Prostate gland (tissue), 2 donors: ENCODE measurements at regions not wholly inside any gene's neighbourhood (a gene's known extent, or its start where the extent isn't known, plus 50 kb on each side); places are given as distances from the start of the nearest gene placed in this dataset.

Experiments
- DNase-seq: peaks from one replicate; pipeline ENCODE4 v3.0.0-alpha.2; 2019; ENCODE audit warnings: low spot score
- H3K27ac ChIP-seq, 2 donors: fragments of 200-600 bp; sonication (generic); 2 replicates each; pipeline ENCODE4 v1.5.1; 2017 to 2019
- H3K27me3 ChIP-seq: fragments of 200-600 bp; sonication (generic); replicated peaks from 2 replicates; pipeline ENCODE4 v1.5.1; 2019; ENCODE audit not compliant: insufficient read depth
- H3K36me3 ChIP-seq, 2 donors: fragments of 200-600 bp; sonication (generic); 1 replicate in 1 of 2; 2 replicates in 1 of 2; pipeline versions ENCODE4 v1.5.1 to v1.8.1; 2017 to 2019
- H3K4me1 ChIP-seq: fragments of 200-600 bp; sonication (generic); replicated peaks from 2 replicates; pipeline ENCODE4 v1.5.1; 2019
- H3K4me3 ChIP-seq, 2 donors: fragments of 200-600 bp; sonication (generic); 2 replicates each; pipeline ENCODE4 v1.5.1; 2017 to 2019
- H3K9me3 ChIP-seq: fragments of 200-600 bp; sonication (generic); 2 replicates; pipeline ENCODE4 v1.5.1; 2017
- POLR2A ChIP-seq: fragments of 450-650 bp; IDR thresholded peaks from one replicate; pipeline ENCODE4 v1.6.1; 2016; ENCODE audit warnings: antibody characterized with exemption, mild to moderate bottlenecking
- POLR2AphosphoS5 ChIP-seq: sonication (generic); formaldehyde crosslinking; IDR thresholded peaks from one replicate; pipeline ENCODE4 v1.6.1; 2017; ENCODE audit warnings: antibody characterized with exemption
- WGBS: methylation state at CpG from one replicate; pipeline ENCODE4 v1.1.5; 2018; 5-methylcytosine and 5-hydroxymethylcytosine counted together
- intact Hi-C: fragments of 100-400 bp; cut with DNase I; formaldehyde crosslinking; loops from one replicate; pipeline ENCODE4 v1.14.2; 2022
- TF ChIP-seq, protein P1 (sequence below), 4 experiments: fragments of 200-600 bp in 2 of 4; fragments of 450-650 bp in 2 of 4; sonication (generic) in 2 of 4; IDR thresholded peaks; 1 replicate in 3 of 4; 2 replicates in 1 of 4; pipeline ENCODE4 v1.5.1; 2016 to 2019; ENCODE audit warnings: antibody characterized with exemption in 4 of 4, mild to moderate bottlenecking in 2 of 4, moderate library complexity in 2 of 4

GRCh38 chr11:87429996-87430395 is 392.3 kb downstream of the TMEM135 start:
- H3K36me3 ChIP-seq: no peaks in the 10 kb centered on the region
- no peaks in the 10 kb centered on the region for H3K27me3 ChIP-seq
- no peaks in the 10 kb centered on the region for H3K9me3 ChIP-seq
- H3K4me3 ChIP-seq: no peak overlapping the region
- TF ChIP-seq POLR2AphosphoS5: no peak
- TF ChIP-seq, protein P1, sequence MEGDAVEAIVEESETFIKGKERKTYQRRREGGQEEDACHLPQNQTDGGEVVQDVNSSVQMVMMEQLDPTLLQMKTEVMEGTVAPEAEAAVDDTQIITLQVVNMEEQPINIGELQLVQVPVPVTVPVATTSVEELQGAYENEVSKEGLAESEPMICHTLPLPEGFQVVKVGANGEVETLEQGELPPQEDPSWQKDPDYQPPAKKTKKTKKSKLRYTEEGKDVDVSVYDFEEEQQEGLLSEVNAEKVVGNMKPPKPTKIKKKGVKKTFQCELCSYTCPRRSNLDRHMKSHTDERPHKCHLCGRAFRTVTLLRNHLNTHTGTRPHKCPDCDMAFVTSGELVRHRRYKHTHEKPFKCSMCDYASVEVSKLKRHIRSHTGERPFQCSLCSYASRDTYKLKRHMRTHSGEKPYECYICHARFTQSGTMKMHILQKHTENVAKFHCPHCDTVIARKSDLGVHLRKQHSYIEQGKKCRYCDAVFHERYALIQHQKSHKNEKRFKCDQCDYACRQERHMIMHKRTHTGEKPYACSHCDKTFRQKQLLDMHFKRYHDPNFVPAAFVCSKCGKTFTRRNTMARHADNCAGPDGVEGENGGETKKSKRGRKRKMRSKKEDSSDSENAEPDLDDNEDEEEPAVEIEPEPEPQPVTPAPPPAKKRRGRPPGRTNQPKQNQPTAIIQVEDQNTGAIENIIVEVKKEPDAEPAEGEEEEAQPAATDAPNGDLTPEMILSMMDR (IDR thresholded peaks at IDR 0.05): no peak
- no peak for TF ChIP-seq POLR2A
- intact Hi-C loops: loop anchor here (10.0 kb wide), 2 partner anchors 495 to 555 kb away; no protein-coding TSS in a partner anchor
- no peak for DNase-seq
- H3K27ac ChIP-seq: no peak overlapping the region
- 70% methylated on average over 3 of the region's 3 CpGs for WGBS
- H3K4me1 ChIP-seq: no peaks in the 10 kb centered on the region

- Histone ChIP-seq H3K9me3 (no peaks in the 10 kb centered on the region), H3K4me3 (no peak overlapping the region), H3K36me3 (no peaks in the 10 kb centered on the region), H3K4me1 (no peaks in the 10 kb centered on the region), H3K27me3 (no peaks in the 10 kb centered on the region), H3K27ac (no peak overlapping the region)
- TF ChIP-seq POLR2AphosphoS5: no peak
- TF ChIP-seq, protein P1 (IDR thresholded peaks at IDR 0.05): no peak
- intact Hi-C loops: loop anchor here (10.0 kb wide), 2 partner anchors 493 to 553 kb away; no protein-coding TSS in a partner anchor
- no peak for DNase-seq
- WGBS: 50% methylated on average over 1 of the region's 1 CpG
Observed at GRCh38 chr11:87428266-87428665, 390.5 kb downstream of the TMEM135 start.

GRCh38 chr11:87425943-87426342 is 388.2 kb downstream of the TMEM135 start:
- Histone ChIP-seq H3K27ac (no peak overlapping the region), H3K4me1 (no peaks in the 10 kb centered on the region), H3K4me3 (no peak overlapping the region), H3K36me3 (no peaks in the 10 kb centered on the region), H3K9me3 (no peaks in the 10 kb centered on the region), H3K27me3 (no peaks in the 10 kb centered on the region)
- intact Hi-C loops: loop anchor here (10.0 kb wide), 2 partner anchors 491 to 551 kb away; no protein-coding TSS in a partner anchor
- no peak for DNase-seq
- TF ChIP-seq POLR2AphosphoS5 (no peak), POLR2A (no peak)
- TF ChIP-seq, protein P1 (IDR thresholded peaks at IDR 0.05): no peak
- 95% methylated on average over 1 of the region's 1 CpG for WGBS

DNA sequence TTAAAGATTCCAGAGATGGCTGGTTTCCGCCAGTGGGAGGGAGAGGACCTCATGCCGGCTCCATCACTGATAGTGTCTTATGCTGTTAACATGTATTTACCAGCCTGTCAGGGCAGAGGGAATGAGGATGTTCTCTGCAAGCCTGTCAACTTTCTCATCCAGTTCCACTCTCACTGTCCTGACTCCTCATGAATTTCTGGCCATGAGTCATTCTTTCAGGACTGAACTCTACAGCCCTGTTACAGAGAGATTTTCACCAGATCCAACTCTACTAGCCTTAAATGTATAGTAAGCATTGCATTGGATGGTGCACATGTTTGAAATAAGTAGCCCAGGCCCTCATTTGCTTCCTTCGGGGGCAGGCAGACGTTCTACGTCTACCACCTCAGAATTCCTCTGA is 387.7 kb downstream of the TMEM135 start:
- WGBS: 92% methylated on average over 5 of the region's 5 CpGs
- Histone ChIP-seq H3K27me3 (no peaks in the 10 kb centered on the region), H3K27ac (no peak overlapping the region), H3K4me1 (no peaks in the 10 kb centered on the region), H3K4me3 (no peak overlapping the region), H3K36me3 (no peaks in the 10 kb centered on the region), H3K9me3 (no peaks in the 10 kb centered on the region)
- DNase-seq: no peak
- TF ChIP-seq POLR2A (no peak), POLR2AphosphoS5 (no peak)
- TF ChIP-seq, protein P1 (IDR thresholded peaks at IDR 0.05): no peak
- intact Hi-C loops: loop anchor here (10.0 kb wide), 2 partner anchors 491 to 551 kb away; no protein-coding TSS in a partner anchor

GRCh38 chr11:87423161-87423560 is 385.4 kb downstream of the TMEM135 start:
- Histone ChIP-seq H3K4me1 (no peaks in the 10 kb centered on the region), H3K36me3 (no peaks in the 10 kb centered on the region), H3K27ac (no peak overlapping the region), H3K4me3 (no peak overlapping the region), H3K27me3 (no peaks in the 10 kb centered on the region), H3K9me3 (no peaks in the 10 kb centered on the region)
- WGBS: 65% methylated on average over 3 of the region's 3 CpGs
- no peak for DNase-seq
- TF ChIP-seq POLR2A (no peak), POLR2AphosphoS5 (no peak)
- TF ChIP-seq, protein P1 (IDR thresholded peaks at IDR 0.05): no peak
- intact Hi-C loops: loop anchor here (2.0 to 10.0 kb wide), 3 partner anchors 70 to 548 kb away; no protein-coding TSS in a partner anchor
